Glutamatergic neuron (in vitro differentiated cells): ENCODE measurements at regions not wholly inside any gene's neighbourhood (a gene's known extent, or its start where the extent isn't known, plus 50 kb on each side); places are given as distances from the start of the nearest gene placed in this dataset.

Experiments
- DNase-seq: peaks from one replicate; pipeline ENCODE4 v3.0.0; 2022
- H3K27ac Mint-ChIP-seq: one replicate; pipeline ENCODE4 v1.8.0; 2020; ENCODE audit warnings: mild to moderate bottlenecking, mixed read lengths, inconsistent platforms; ENCODE audit not compliant: unreplicated experiment
- H3K27me3 Mint-ChIP-seq: one replicate; pipeline ENCODE4 v1.8.0; 2020; ENCODE audit warnings: mild to moderate bottlenecking, moderate library complexity, mixed read lengths, inconsistent platforms; ENCODE audit not compliant: unreplicated experiment
- H3K36me3 Mint-ChIP-seq: one replicate; pipeline ENCODE4 v1.8.0; 2020; ENCODE audit warnings: mild to moderate bottlenecking, mixed read lengths, inconsistent platforms; ENCODE audit not compliant: unreplicated experiment
- H3K4me1 Mint-ChIP-seq: one replicate; pipeline ENCODE4 v1.8.0; 2020; ENCODE audit warnings: mild to moderate bottlenecking, low read depth, mixed read lengths, inconsistent platforms; ENCODE audit not compliant: unreplicated experiment
- H3K4me3 Mint-ChIP-seq: one replicate; pipeline ENCODE4 v1.8.0; 2020; ENCODE audit warnings: mild to moderate bottlenecking, mixed read lengths, inconsistent platforms; ENCODE audit not compliant: unreplicated experiment
- H3K9me3 Mint-ChIP-seq: one replicate; pipeline ENCODE4 v1.8.0; 2020; ENCODE audit warnings: mild to moderate bottlenecking, moderate library complexity, mixed read lengths, inconsistent platforms; ENCODE audit not compliant: unreplicated experiment
- TF ChIP-seq, protein P1 (sequence below): fragments of 200-600 bp; sonication (generic); IDR thresholded peaks from one replicate; pipeline ENCODE4 v1.5.0; 2021; ENCODE audit not compliant: partially characterized antibody, unreplicated experiment

DNA sequence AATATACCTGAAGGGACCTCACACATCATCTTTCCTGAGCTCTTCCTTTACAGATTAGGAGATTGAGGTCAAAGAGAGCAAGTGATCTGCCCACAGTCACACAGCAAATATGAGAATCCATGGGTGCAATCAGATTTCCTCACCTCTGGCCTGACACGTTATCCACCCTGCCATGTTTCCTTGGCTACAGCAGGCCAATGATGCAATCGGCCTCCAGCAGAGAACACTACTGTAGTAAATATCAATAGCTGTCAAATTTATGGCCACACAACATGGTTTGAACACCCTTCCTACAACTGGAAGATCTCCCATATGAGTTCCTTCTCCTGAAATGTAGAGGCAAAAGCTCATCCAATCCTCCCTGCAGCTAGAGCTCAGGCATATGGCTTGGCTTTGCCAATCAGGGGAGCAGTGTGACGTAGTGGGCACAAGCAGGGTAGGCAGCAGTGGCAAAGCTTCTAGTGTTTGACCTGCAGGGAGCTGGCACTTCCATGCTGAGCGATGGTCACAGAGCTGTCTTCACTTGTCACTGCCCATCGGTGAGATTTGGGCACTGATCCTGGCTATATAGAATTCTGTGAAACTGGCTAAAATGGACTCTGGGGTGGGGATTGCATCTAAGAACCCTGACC lies 271.3 kb downstream of the TJP1 start:
- peaks cover 2% of the 10 kb centered on the region for H3K4me1 Mint-ChIP-seq
- peaks cover 1% of the 10 kb centered on the region for H3K27me3 Mint-ChIP-seq
- peaks cover 4% of the 10 kb centered on the region for H3K36me3 Mint-ChIP-seq
- peaks cover 5% of the 10 kb centered on the region for H3K9me3 Mint-ChIP-seq
- H3K27ac Mint-ChIP-seq, result no peak overlapping the region
- TF ChIP-seq, protein P1, sequence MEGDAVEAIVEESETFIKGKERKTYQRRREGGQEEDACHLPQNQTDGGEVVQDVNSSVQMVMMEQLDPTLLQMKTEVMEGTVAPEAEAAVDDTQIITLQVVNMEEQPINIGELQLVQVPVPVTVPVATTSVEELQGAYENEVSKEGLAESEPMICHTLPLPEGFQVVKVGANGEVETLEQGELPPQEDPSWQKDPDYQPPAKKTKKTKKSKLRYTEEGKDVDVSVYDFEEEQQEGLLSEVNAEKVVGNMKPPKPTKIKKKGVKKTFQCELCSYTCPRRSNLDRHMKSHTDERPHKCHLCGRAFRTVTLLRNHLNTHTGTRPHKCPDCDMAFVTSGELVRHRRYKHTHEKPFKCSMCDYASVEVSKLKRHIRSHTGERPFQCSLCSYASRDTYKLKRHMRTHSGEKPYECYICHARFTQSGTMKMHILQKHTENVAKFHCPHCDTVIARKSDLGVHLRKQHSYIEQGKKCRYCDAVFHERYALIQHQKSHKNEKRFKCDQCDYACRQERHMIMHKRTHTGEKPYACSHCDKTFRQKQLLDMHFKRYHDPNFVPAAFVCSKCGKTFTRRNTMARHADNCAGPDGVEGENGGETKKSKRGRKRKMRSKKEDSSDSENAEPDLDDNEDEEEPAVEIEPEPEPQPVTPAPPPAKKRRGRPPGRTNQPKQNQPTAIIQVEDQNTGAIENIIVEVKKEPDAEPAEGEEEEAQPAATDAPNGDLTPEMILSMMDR, result no peak
- DNase-seq, result no peak
- no peak overlapping the region for H3K4me3 Mint-ChIP-seq

DNA sequence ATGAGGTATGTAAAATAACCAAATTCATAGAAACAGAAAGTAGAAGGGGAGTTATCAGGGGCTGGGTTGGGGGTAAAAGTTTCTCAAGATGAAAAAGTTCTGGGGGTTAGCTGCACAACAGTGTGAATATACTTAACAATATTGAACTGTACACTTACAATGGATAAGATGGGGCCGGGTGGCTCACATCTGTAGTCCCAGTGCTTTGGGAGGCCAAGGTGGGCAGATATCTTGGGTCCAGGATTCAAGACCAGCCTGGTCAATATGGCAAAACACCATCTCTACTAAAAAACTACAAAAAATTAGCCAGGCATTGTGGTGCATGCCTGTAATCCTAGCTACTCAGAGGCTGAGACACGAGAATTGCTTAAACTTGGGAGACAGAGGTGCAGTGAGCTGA lies 274.3 kb downstream of the TJP1 start:
- Mint-ChIP-seq H3K4me1 (peaks cover 2% of the 10 kb centered on the region), H3K27me3 (peaks cover 1% of the 10 kb centered on the region), H3K9me3 (peaks cover 6% of the 10 kb centered on the region), H3K4me3 (no peak overlapping the region), H3K27ac (no peak overlapping the region), H3K36me3 (peaks cover 8% of the 10 kb centered on the region)
- DNase-seq, result no peak
- TF ChIP-seq, protein P1, result no peak

DNA sequence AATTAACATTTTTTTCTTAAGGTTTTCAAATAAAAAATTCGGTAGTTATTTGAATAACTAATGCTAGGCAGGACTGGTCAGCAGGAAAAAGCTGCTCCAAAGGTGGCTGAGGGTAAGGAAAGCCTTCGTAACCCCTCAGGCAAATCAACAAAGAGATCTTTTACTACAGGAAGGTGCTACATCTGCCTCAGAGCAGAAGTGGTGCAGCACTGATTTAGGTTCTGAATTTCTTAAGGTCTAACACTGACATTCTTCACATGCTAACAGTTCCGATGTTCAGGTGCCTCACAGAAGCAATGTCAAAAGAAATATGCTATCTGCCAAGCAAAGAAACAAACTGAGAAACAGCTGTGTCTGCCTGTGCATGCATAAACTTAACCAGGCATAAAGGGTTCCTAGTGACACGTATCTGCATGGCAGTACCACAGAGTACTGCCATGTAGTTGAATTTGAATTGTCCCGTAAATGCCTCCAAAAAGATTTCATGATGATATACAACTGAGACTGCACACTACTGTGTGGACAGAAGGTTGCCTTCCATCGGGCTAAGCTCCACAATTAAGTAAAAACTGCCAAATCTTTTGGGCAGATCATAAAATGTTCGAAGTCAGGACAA lies 275.0 kb upstream of the NSMCE3 start:
- no peak overlapping the region for H3K4me3 Mint-ChIP-seq
- no peak overlapping the region for H3K27ac Mint-ChIP-seq
- no peak for DNase-seq
- no peaks in the 10 kb centered on the region for H3K4me1 Mint-ChIP-seq
- peaks cover 1% of the 10 kb centered on the region for H3K27me3 Mint-ChIP-seq
- peaks cover 10% of the 10 kb centered on the region for H3K9me3 Mint-ChIP-seq
- H3K36me3 Mint-ChIP-seq, result peaks cover 8% of the 10 kb centered on the region
- TF ChIP-seq, protein P1, result no peak

DNA sequence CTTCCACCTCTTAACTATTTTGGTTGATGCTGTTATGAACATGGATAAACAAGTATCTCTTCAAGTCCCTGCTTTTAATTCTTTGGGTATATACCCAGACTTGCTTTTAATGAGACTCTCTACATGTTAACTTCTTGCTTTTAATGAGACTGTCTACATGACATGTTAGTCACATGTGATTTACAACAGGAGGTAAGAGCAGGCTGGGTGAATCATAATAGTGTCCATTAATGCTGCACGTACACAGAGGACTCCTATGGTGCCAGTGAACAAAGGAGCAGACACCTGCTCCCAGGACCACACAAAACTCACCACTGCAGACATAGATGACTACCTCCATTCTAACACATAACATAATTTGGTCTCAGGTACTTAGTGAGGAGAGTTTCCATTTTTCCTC lies 273.4 kb upstream of the NSMCE3 start:
- TF ChIP-seq, protein P1, result no peak
- Mint-ChIP-seq H3K36me3 (peaks cover 8% of the 10 kb centered on the region), H3K27ac (no peak overlapping the region), H3K4me3 (no peak overlapping the region), H3K4me1 (no peaks in the 10 kb centered on the region), H3K27me3 (peaks cover 3% of the 10 kb centered on the region), H3K9me3 (peaks cover 10% of the 10 kb centered on the region)
- no peak for DNase-seq

DNA sequence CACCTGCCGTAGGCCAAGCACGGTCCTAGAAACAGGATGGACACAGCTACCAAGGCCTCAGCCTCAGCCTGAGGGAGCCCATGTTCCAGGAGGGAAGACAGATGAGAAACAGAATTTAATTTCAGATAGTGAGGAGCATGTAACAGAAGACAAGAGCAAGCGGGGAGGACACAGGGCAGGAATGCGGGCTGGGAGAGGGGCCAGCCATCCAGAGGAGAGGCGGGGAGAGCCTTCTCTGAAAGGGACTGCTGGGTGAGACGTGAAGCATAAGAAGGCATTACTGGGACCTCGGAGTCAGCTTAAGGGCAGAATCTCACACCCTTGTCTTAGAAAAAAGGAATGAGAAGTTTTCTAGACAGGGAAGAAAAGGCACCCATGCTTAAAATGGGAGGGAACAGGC lies 271.7 kb upstream of the NSMCE3 start:
- Mint-ChIP-seq H3K4me3 (no peak overlapping the region), H3K36me3 (peaks cover 7% of the 10 kb centered on the region), H3K27ac (no peak overlapping the region), H3K4me1 (no peaks in the 10 kb centered on the region), H3K9me3 (peaks cover 9% of the 10 kb centered on the region), H3K27me3 (peaks cover 3% of the 10 kb centered on the region)
- no peak for DNase-seq
- TF ChIP-seq, protein P1, result no peak
